Endodermal cell (in vitro differentiated cells): ENCODE measurements at regions not wholly inside any gene's neighbourhood (a gene's known extent, or its start where the extent isn't known, plus 50 kb on each side); places are given as distances from the start of the nearest gene placed in this dataset.

Experiments used
- DNase-seq: peaks from one replicate; pipeline ENCODE4 v3.0.0-alpha.2; 2017
- H3K27ac ChIP-seq: 2 replicates; pipeline ENCODE4 v1.5.1; 2013; ENCODE audit warnings: mild to moderate bottlenecking, low read depth, low read length, moderate library complexity
- H3K27me3 ChIP-seq: 2 replicates; pipeline ENCODE4 v1.6.1; 2013; ENCODE audit warnings: mild to moderate bottlenecking, low read length, moderate library complexity; ENCODE audit not compliant: insufficient read depth, control insufficient read depth, poor library complexity, severe bottlenecking
- H3K36me3 ChIP-seq: 2 replicates; pipeline ENCODE4 v1.7.0; 2013; ENCODE audit warnings: mild to moderate bottlenecking, low read length, moderate library complexity; ENCODE audit not compliant: control insufficient read depth, insufficient read depth
- H3K4me1 ChIP-seq: one replicate; pipeline ENCODE4 v1.7.0; 2013; ENCODE audit warnings: low read length; ENCODE audit not compliant: control insufficient read depth, insufficient read depth
- H3K4me3 ChIP-seq: 2 replicates; pipeline ENCODE4 v1.5.1; 2013; ENCODE audit warnings: mild to moderate bottlenecking, low read length, moderate library complexity
- H3K9ac ChIP-seq: 2 replicates; pipeline ENCODE4 v1.6.1; 2013; ENCODE audit warnings: mild to moderate bottlenecking, low read length, moderate library complexity; ENCODE audit not compliant: poor library complexity, severe bottlenecking; ENCODE audit errors: extremely low read depth
- H3K9me3 ChIP-seq: 2 replicates; pipeline ENCODE4 v1.6.1; 2013; ENCODE audit warnings: mild to moderate bottlenecking, low read length, moderate library complexity; ENCODE audit not compliant: control insufficient read depth
- H3K27ac Mint-ChIP-seq: 2 replicates; pipeline ENCODE4 v1.8.0; 2020; ENCODE audit warnings: mixed read lengths
- H3K27me3 Mint-ChIP-seq: 2 replicates; pipeline ENCODE4 v1.8.0; 2021; ENCODE audit warnings: mild to moderate bottlenecking, mixed read lengths; ENCODE audit not compliant: insufficient read depth
- H3K36me3 Mint-ChIP-seq: 2 replicates; pipeline ENCODE4 v1.8.0; 2020; ENCODE audit warnings: low read depth, mixed read lengths
- H3K4me1 Mint-ChIP-seq: 2 replicates; pipeline ENCODE4 v1.8.0; 2020; ENCODE audit warnings: mixed read lengths
- H3K4me3 Mint-ChIP-seq: 2 replicates; pipeline ENCODE4 v1.8.0; 2020; ENCODE audit warnings: mild to moderate bottlenecking, moderate library complexity, mixed read lengths
- H3K9me3 Mint-ChIP-seq: 2 replicates; pipeline ENCODE4 v1.8.0; 2020; ENCODE audit warnings: mild to moderate bottlenecking, mixed read lengths
- WGBS, 2 experiments: methylation state at CpG; one replicate each; pipeline versions ENCODE4 v1.1.5 to v1.1.7; 2013; ENCODE audit warnings: missing lambda C conversion rate in 2 of 2, mixed read lengths in 1 of 2; ENCODE audit not compliant: insufficient coverage in 1 of 2, insufficient read length in 1 of 2; 5-methylcytosine and 5-hydroxymethylcytosine counted together
- TF ChIP-seq, protein P1 (sequence below): fragments of 200-600 bp; sonication (generic); conservative IDR thresholded peaks from 2 replicates; pipeline ENCODE4 v1.5.0; 2021; ENCODE audit warnings: antibody characterized with exemption, mild to moderate bottlenecking

DNA sequence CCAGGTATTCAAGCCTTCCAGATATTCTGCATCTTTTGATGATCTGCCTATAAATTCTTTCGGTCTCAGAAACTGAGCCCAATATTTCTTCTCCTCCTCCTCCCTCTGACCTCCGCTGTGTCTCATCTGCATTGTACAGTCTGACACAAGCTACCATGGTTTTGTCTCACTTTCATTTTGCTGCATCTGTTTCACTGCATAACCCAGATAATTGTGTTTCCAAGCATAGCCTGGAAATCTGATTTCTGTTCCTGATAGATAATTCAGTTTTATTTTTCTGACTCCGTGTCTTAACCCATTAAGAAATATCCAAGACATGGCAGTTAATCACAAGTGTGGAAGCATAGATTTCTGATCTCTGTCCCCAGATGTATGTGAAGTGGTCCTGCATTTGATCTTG lies 374.2 kb upstream of the SEMA3A start:
- H3K4me1 Mint-ChIP-seq = peaks cover 9% of the 10 kb centered on the region
- H3K9me3 Mint-ChIP-seq = no peaks in the 10 kb centered on the region
- DNase-seq = no peak
- no peaks in the 10 kb centered on the region for H3K36me3 Mint-ChIP-seq
- Histone ChIP-seq H3K9me3 (no peaks in the 10 kb centered on the region), H3K4me1 (no peaks in the 10 kb centered on the region), H3K9ac (no peak overlapping the region), H3K27ac (no peak overlapping the region), H3K36me3 (no peaks in the 10 kb centered on the region), H3K27me3 (no peaks in the 10 kb centered on the region), H3K4me3 (no peak overlapping the region)
- no peak overlapping the region for H3K4me3 Mint-ChIP-seq
- TF ChIP-seq, protein P1, sequence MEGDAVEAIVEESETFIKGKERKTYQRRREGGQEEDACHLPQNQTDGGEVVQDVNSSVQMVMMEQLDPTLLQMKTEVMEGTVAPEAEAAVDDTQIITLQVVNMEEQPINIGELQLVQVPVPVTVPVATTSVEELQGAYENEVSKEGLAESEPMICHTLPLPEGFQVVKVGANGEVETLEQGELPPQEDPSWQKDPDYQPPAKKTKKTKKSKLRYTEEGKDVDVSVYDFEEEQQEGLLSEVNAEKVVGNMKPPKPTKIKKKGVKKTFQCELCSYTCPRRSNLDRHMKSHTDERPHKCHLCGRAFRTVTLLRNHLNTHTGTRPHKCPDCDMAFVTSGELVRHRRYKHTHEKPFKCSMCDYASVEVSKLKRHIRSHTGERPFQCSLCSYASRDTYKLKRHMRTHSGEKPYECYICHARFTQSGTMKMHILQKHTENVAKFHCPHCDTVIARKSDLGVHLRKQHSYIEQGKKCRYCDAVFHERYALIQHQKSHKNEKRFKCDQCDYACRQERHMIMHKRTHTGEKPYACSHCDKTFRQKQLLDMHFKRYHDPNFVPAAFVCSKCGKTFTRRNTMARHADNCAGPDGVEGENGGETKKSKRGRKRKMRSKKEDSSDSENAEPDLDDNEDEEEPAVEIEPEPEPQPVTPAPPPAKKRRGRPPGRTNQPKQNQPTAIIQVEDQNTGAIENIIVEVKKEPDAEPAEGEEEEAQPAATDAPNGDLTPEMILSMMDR = no peak
- no peak overlapping the region for H3K27ac Mint-ChIP-seq
- H3K27me3 Mint-ChIP-seq = no peaks in the 10 kb centered on the region
- 93 to 96% methylated on average over 3 of the region's 3 CpGs for WGBS, 2 experiments

DNA sequence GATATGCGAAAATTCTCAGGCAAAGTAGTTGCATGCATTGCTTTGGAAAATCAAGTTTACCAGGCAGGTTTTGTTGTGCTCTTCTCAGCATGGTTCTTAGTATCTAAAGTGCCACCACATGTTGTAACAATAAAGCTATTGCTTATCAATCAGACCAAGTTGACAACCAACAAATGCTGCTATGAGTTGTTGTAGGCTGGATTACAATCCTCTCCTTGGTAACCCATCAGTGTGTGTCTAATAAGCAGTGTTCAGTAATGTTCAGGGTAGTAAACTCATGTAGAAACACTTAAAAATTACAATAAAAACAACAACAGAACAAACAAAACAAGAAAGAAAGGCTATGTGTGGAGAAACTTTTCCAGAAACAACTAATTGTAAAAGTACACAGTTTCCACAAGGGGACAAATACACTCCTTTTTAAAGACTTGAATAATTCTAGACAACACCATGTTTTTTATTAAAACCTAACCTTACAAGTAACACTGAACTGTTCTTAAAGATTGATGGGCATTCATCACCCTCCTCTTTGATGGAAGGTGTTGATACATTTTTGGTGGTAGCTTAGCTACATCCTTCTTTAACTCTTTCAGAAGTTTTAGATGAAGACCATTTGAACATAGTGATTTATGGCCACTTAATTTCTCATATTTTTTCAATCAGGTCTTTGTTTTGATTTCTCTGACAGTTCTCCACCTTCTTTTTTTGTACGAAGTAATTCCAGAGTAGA lies 370.9 kb upstream of the SEMA3A start:
- Mint-ChIP-seq H3K27ac (no peak overlapping the region), H3K9me3 (no peaks in the 10 kb centered on the region), H3K4me1 (peaks cover 9% of the 10 kb centered on the region), H3K36me3 (no peaks in the 10 kb centered on the region), H3K4me3 (no peak overlapping the region), H3K27me3 (no peaks in the 10 kb centered on the region)
- Histone ChIP-seq H3K9me3 (no peaks in the 10 kb centered on the region), H3K9ac (no peak overlapping the region), H3K27me3 (no peaks in the 10 kb centered on the region), H3K4me1 (no peaks in the 10 kb centered on the region), H3K36me3 (no peaks in the 10 kb centered on the region), H3K27ac (peak overlapping the region; percentile 87), H3K4me3 (no peak overlapping the region)
- DNase-seq = no peak
- WGBS, 2 experiments = 78 to 91% methylated on average over 2 of the region's 2 CpGs
- TF ChIP-seq, protein P1 = no peak

DNA sequence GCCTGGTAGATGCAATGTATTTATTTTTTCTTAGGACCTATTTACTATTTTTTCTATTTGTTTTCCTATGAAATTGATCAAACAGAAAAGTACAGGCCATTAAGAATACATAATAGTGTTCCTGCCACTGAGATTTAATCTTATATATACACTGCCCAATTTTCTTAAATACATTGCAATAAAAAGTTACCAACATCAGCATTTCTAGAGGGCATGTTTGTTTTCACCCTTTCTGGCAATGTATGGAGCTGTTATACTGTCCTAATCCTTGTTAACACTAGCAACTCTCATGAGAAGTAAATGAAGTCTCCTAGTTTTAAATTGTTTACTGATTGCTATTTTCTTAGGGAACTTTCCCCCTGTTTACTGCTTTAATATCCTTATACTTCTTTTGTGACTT lies 359.1 kb upstream of the SEMA3A start:
- no peak overlapping the region for H3K9ac ChIP-seq
- TF ChIP-seq, protein P1 = no peak
- H3K27ac Mint-ChIP-seq = no peak overlapping the region

More for the DNA sequence above, 359.1 kb upstream of the SEMA3A start:
- Histone ChIP-seq H3K27ac (no peak overlapping the region), H3K27me3 (no peaks in the 10 kb centered on the region), H3K36me3 (no peaks in the 10 kb centered on the region), H3K9me3 (peaks cover 21% of the 10 kb centered on the region), H3K4me1 (no peaks in the 10 kb centered on the region), H3K4me3 (no peak overlapping the region)
- H3K36me3 Mint-ChIP-seq = no peaks in the 10 kb centered on the region
- H3K27me3 Mint-ChIP-seq = no peaks in the 10 kb centered on the region
- H3K9me3 Mint-ChIP-seq = peaks cover 11% of the 10 kb centered on the region
- no peak overlapping the region for H3K4me3 Mint-ChIP-seq
- peaks cover 5% of the 10 kb centered on the region for H3K4me1 Mint-ChIP-seq
- no peak for DNase-seq
